GM18870 (cell line): ENCODE measurements at regions not wholly inside any gene's neighbourhood (a gene's known extent, or its start where the extent isn't known, plus 50 kb on each side); places are given as distances from the start of the nearest gene placed in this dataset.
"Not testable (repeated sequence)": the region's sequence is repeated elsewhere in the genome, so short reads cannot be mapped to it uniquely, and the experiment has no call there.

Experiments
- ATAC-seq: cut with Tn5 transposase; IDR thresholded peaks from one replicate; pipeline ENCODE4 v1.9.1; 2021; ENCODE audit warnings: moderate library complexity; ENCODE audit not compliant: unreplicated experiment

DNA sequence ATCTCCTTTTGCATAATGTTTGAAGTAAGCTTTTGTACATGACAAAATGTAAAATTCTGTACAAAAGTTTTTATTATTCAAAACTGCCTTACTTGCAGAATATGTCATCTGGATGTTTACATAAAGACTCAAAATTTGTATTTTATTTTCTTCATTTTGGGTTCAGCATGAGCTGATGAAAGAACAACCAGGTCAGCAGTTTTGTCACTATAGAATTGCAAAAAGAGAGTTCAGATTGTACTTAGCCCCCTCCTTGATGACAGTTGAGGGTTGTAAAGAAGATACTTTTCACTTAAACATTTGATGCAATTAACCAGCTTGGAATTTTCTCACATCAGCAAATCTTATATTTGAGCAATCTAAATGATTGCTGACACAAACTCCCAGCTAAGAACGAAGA lies 669.3 kb downstream of the PLA2G4A start:
- no peak for ATAC-seq

- ATAC-seq, result no peak
Observed at GRCh38 chr1:187504779-187505178, 676.0 kb downstream of the PLA2G4A start.

DNA sequence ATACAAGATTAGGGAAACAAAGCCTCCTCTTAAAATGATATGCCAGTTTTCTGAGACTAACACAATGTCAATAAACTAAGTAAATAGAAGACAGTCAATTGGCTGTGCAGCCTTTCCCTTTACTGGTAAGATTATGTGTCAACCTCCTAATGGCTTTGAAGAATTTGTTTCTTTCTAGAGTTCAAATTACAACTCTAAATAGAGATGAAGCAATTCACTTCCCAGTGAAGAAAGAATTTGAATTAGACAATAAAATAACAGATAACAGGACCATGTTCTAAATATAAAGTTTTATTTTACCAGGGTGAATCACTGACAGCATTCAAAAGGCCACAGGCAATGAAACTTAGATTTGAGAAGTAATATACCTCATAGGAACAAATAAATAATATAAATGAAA lies 680.3 kb downstream of the PLA2G4A start:
- no peak for ATAC-seq

DNA sequence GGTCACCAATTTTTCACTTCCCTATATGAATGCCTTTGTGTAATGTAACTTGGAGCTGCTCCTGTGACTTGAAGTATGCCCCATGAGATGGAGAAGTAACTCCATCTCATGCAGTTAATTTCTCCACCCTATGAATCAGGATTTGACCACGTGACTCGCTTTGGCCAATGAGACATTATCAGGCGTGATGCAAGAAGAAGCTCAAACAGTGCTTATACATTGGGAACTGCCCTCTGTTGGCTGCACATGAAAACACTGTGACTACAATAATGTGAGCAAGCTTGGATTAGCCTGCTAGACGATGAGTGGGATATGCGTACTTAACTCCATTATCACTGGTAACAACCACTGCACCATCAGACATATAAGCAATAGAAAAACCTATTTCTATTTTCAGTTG lies 684.4 kb downstream of the PLA2G4A start:
- ATAC-seq, result no peak

DNA sequence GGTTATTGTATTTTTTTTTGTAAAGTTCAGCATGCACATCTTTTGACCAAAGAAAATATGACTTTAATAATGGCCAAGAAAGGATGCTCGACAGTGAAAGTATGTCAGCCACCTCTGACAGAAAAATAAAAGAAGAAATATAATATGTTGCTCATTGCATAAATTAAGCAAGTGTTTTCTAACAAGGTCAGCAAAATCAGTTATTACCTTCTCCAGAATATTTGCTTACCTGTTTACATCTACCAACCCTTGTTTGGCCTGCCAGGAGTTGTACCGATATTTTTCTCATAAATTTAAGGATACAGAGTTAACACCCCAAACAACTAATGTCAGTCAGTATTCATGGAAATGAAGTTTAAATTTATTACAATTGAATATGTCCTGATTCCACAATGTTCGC lies 685.4 kb downstream of the PLA2G4A start:
- ATAC-seq, result no peak

- no peak for ATAC-seq
Observed at GRCh38 chr1:187516874-187517273, 688.1 kb downstream of the PLA2G4A start.

GRCh38 chr1:187517546-187517945 lies 688.8 kb downstream of the PLA2G4A start:
- ATAC-seq, result no peak

GRCh38 chr1:187527346-187527745 lies 698.6 kb downstream of the PLA2G4A start:
- no peak for ATAC-seq

DNA sequence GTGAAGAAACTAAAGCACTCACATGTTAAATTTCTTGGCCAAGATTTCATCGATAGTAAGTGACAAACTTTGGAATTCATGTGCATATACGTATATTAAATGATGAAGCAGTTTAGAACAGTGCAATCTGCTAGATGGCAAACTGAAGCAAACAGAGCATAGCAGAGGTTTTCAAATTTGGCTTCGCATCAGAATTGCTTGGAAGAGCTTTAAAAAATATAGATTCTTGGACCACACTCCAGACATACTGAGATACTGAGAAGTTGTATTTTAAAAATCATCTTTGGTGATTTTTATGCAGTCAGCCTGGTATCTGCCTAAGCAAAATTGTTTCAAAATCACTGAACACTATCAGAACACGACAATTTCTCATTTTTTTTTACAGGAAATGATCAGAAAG lies 709.2 kb downstream of the PLA2G4A start:
- ATAC-seq, result no peak

DNA sequence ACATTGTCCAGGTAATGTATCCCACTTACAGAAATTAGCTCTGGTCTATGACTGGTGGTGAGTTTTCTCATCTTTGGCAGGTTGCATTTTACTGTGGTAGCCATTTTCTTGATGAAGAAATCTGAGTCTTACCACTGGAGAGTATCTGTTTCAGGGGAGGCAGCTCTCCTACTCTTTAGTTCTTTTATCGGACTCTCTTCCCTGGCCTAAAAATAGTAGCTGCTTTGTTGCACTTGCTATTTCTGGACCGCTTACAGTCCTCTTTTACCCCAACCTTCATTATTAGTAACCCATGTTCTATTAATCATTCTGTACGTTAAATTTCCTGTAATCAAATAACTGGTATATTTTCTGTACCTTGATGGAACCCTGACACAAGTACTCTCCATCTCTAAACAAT lies 720.8 kb downstream of the PLA2G4A start:
- no peak for ATAC-seq

- no peak for ATAC-seq
Observed at GRCh38 chr1:187551061-187551460, 722.3 kb downstream of the PLA2G4A start.

DNA sequence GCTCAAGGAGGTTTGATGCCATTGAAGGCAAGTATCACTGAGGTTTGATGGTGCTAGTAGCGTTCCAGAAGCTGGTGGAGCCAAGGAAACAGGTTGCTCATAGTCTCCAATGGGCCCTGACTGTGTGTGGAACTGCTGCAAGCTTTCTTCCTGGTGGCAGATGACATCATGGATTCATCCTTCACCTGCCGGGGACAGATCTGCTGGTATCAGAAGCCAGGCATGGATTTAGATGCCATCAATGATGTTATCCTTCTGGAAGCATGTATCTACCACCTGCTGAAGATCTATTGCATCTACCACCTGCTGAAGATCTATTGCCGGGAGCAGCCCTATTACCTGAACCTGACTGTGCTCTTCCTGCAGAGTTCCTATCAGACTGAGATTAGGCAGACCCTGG lies 734.4 kb downstream of the PLA2G4A start:
- no peak for ATAC-seq

- no peak for ATAC-seq
Observed at GRCh38 chr1:187566354-187566753, 737.6 kb downstream of the PLA2G4A start.

- no peak for ATAC-seq
Observed at GRCh38 chr1:187568067-187568466, 739.3 kb downstream of the PLA2G4A start.

DNA sequence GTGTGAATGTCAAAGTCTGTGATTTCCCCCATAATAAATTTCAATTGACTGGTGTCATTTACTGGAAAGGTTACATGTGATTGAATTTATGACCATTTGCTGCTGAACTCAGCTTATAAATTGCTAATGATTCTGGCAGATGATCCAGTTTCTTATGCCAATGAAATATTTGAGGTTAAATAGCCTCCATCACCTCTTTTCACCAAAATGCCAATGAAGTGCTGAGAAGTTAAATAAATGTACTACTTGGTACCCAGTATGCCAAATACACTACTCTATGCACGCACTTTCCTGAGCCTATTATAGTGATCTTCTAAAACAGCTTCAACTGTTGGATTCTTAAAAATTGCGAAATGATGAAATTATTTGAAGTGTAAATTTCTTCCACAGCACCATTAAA lies 741.4 kb downstream of the PLA2G4A start:
- ATAC-seq, result no peak

DNA sequence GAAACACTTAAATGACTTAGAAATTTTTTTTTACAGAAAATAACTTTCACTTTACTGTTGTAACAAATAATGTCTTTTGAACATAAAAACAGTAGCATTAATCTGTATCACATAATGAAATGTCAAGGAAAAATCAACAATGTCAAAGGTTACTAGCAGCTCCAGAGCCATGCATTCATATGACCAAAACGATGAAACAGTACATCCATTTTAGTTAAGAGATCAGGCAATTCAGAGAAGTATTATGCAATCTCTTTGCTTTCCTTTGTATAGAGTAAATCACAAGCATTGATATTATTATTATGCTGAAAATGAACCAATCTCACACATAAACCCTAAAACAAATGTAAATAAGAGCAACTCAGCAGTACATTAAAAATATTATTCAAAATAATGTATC lies 748.9 kb downstream of the PLA2G4A start:
- no peak for ATAC-seq

DNA sequence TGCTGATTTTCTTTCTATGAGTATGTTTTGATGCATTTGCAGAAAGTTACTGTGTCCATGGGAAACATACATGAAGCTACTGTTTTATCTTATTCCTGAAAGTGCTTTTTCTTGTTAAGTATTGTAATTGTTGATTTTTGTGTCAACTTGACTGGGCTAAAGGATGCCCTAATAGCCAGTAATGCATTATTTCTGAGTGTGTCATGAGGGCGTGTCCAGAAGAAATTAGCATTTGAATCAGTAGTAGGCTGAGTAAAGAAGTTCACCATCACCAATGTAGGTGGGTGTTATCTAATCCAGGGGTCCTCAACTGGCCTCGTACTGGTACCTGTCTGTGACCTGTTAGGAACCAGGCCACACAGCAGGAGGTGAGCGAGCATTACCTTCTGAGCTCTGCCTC lies 760.2 kb downstream of the PLA2G4A start:
- no peak for ATAC-seq

GRCh38 chr1:187605736-187606135 lies 777.0 kb downstream of the PLA2G4A start:
- ATAC-seq, result no peak

DNA sequence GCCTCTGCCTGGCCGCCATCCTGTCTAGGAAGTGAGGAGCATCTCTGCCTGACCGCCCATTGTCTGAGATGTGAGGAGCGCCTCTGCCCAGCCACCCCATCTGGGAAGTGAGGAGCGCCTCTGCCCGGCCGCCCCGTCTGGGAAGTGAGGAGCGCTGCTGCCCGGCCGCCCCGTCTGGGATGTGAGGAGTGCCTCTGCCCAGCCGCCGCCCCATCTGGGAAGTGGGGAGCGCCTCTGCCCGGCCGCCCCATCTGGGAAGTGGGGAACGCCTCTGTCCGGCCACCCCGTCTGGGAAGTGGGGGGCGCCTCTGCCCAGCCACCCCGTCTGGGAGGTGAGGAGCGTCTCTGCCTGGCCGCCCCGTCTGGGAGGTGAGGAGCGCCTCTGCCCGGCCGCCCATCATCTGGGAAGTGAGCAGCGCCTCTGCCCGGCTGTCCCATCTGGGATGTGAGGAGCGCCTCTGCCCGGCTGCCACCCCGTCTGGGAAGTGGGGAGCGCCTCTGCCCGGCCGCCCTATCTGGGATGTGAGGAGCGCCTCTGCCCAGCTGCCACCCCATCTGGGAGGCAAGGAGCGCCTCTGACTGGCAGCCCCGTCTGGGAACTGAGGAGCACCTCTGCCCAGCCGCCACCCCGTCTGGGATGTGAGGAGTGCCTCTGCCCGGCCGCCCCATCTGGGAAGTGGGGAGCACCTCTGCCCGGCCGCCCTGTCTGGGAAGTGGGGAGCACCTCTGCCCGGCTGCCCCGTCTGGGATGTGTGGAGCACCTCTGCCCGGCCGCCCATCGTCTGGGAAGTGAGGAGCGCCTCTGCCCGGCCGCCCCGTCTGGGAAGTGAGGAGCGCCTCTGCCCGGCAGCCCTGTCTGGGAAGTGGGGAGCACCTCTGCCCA lies 787.3 kb downstream of the PLA2G4A start:
- not testable (repeated sequence) for ATAC-seq

GRCh38 chr1:187616830-187617229 lies 788.1 kb downstream of the PLA2G4A start:
- not testable (repeated sequence) for ATAC-seq

- no peak for ATAC-seq
Observed at GRCh38 chr1:187617776-187618175, 789.0 kb downstream of the PLA2G4A start.

DNA sequence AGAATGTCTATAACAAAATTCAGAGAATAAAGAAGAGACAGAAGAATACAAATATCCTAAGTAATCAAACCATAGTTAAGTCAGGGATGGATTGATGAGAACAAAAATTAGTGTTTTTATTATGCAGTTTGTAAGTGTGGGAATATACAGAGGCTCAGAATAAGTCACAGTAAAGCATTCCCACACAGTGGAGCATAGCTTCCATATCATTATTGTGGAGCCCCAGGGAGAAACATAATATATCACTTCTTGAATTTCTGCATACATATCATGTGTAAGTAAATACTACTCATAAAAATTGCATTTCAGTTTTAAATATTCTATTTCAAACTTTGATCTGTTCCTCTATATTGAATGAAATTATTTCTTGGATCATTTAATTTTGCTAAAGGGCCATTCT lies 790.4 kb downstream of the PLA2G4A start:
- ATAC-seq, result no peak

DNA sequence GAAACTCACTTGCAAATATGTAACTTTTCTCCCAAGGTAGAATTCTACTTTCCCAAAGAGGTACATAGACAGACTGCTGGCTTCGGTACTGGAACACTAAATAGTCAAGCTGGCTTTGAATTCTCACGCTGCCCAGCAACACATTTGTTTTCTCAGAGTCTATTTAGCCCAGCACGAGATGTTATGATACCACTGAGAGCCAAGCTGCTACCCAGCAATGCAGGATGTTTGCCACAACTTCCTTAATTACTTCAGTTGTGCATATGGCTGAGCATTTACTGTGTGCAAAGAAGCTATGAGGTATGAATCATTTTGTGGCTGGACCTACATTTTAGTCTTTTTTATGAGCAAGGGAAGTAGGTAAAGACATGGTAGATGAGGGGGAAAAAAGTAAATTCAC lies 793.2 kb downstream of the PLA2G4A start:
- ATAC-seq, result peak; percentile 81
